Colon (tissue), 2 donors: ENCODE measurements at regions not wholly inside any gene's neighbourhood (a gene's known extent, or its start where the extent isn't known, plus 50 kb on each side); places are given as distances from the start of the nearest gene placed in this dataset.
A peak's percentile ranks its signal among the peaks of the same experiment; 100 is the strongest.
"Not testable (repeated sequence)": the region's sequence is repeated elsewhere in the genome, so short reads cannot be mapped to it uniquely, and the experiment has no call there.

Experiments
- FAIRE-seq: peaks from 2 replicates; lab custom pipeline; 2012; peaks lifted over from hg19 to GRCh38; lab: Jason Lieb, UNC
- donor health status: control.
- donor health status: control.

- no peak for FAIRE-seq
Measured at GRCh38 chr9:71269859-71270258, 148.4 kb upstream of the TRPM3 start.

GRCh38 chr9:71268871-71269635 is 147.6 kb upstream of the TRPM3 start:
- no peak for FAIRE-seq

- no peak for FAIRE-seq
Measured at GRCh38 chr9:71263451-71263850, 142.0 kb upstream of the TRPM3 start.

- FAIRE-seq = not testable (repeated sequence)
Measured at GRCh38 chr9:71260419-71260818, 139.0 kb upstream of the TRPM3 start.

GRCh38 chr9:71254592-71255277 is 133.3 kb upstream of the TRPM3 start:
- FAIRE-seq = no peak

- no peak for FAIRE-seq
Measured at GRCh38 chr9:71253011-71253410, 131.6 kb upstream of the TRPM3 start.

- no peak for FAIRE-seq
Measured at GRCh38 chr9:71250581-71250980, 129.2 kb upstream of the TRPM3 start.

- FAIRE-seq = peak; percentile 58
Measured at GRCh38 chr9:71249729-71250317, 128.4 kb upstream of the TRPM3 start.

GRCh38 chr9:71245651-71246050 is 124.2 kb upstream of the TRPM3 start:
- FAIRE-seq = no peak

- no peak for FAIRE-seq
Measured at GRCh38 chr9:71243951-71244350, 122.5 kb upstream of the TRPM3 start.

- FAIRE-seq = no peak
Measured at GRCh38 chr9:71242081-71242480, 120.7 kb upstream of the TRPM3 start.

GRCh38 chr9:71237051-71237450 is 115.6 kb upstream of the TRPM3 start:
- FAIRE-seq = no peak

GRCh38 chr9:71233646-71234045 is 112.2 kb upstream of the TRPM3 start:
- FAIRE-seq = no peak

- FAIRE-seq = no peak
Measured at GRCh38 chr9:71223953-71224538, 102.6 kb upstream of the TRPM3 start.

- no peak for FAIRE-seq
Measured at GRCh38 chr9:71218774-71219173, 97.4 kb upstream of the TRPM3 start.

GRCh38 chr9:71213633-71214032 is 92.2 kb upstream of the TRPM3 start:
- no peak for FAIRE-seq

- no peak for FAIRE-seq
Measured at GRCh38 chr9:71210326-71210725, 88.9 kb upstream of the TRPM3 start.

GRCh38 chr9:71209890-71210289 is 88.5 kb upstream of the TRPM3 start:
- no peak for FAIRE-seq

GRCh38 chr9:71202931-71203330 is 81.5 kb upstream of the TRPM3 start:
- FAIRE-seq = no peak

GRCh38 chr9:71191708-71192107 is 70.3 kb upstream of the TRPM3 start:
- no peak for FAIRE-seq

GRCh38 chr9:71183251-71183650 is 61.8 kb upstream of the TRPM3 start:
- no peak for FAIRE-seq

GRCh38 chr9:71179183-71179582 is 57.8 kb upstream of the TRPM3 start:
- no peak for FAIRE-seq

GRCh38 chr9:71177901-71178300 is 56.5 kb upstream of the TRPM3 start:
- no peak for FAIRE-seq
